ENCODE measurements at regions not wholly inside any gene's neighbourhood (a gene's known extent, or its start where the extent isn't known, plus 50 kb on each side); places are given as distances from the start of the nearest gene placed in this dataset.

DNA sequence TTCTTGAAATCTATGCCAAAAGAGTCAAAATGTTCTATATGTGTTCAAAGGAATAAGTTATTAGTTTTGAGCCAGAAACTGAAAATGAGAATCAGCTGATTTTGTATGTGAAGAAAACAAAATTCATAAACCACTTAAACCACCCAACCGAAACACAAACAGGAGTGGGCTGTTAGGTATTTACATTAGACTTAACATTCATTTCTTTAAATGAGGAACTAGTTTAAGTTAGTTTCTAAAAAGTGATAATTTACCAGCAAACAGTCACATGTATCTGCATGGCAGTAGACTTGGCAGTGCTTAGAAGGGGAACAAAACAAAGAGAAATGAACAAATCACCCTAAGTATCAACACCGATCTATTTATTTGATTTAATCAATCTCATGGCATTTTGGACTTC is 128.0 kb downstream of the GMNC start:
- H3K9me3 ChIP-seq (ENCODE audit: control insufficient read depth, insufficient read depth, low read depth, low read length), result no peaks in the 10 kb centered on the region
- H2AFZ ChIP-seq (ENCODE audit: low read length), result no peak overlapping the region
- H3K4me1 ChIP-seq (ENCODE audit: control insufficient read depth, extremely low read depth, insufficient read depth, low read length), result no peaks in the 10 kb centered on the region
- TF ChIP-seq EZH2 (IDR thresholded peaks at IDR 0.05; ENCODE audit: low read length, missing control alignments), result no peak
- TF ChIP-seq, protein P1, sequence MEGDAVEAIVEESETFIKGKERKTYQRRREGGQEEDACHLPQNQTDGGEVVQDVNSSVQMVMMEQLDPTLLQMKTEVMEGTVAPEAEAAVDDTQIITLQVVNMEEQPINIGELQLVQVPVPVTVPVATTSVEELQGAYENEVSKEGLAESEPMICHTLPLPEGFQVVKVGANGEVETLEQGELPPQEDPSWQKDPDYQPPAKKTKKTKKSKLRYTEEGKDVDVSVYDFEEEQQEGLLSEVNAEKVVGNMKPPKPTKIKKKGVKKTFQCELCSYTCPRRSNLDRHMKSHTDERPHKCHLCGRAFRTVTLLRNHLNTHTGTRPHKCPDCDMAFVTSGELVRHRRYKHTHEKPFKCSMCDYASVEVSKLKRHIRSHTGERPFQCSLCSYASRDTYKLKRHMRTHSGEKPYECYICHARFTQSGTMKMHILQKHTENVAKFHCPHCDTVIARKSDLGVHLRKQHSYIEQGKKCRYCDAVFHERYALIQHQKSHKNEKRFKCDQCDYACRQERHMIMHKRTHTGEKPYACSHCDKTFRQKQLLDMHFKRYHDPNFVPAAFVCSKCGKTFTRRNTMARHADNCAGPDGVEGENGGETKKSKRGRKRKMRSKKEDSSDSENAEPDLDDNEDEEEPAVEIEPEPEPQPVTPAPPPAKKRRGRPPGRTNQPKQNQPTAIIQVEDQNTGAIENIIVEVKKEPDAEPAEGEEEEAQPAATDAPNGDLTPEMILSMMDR (conservative IDR thresholded peaks at IDR 0.05 in 1 of 2, IDR thresholded peaks at IDR 0.05 in 1 of 2; ENCODE audit: low read depth in 1 of 2, low read length in 2 of 2), result no peak
- H3K9ac ChIP-seq (ENCODE audit: insufficient read depth, low read length), result no peak overlapping the region
- H3K4me3 ChIP-seq (replicated peaks in 1 of 4; ENCODE audit: control extremely low read depth in 1 of 4, insufficient read depth in 1 of 4, low read depth in 3 of 4, low read length in 4 of 4), result no peak overlapping the region
- no peaks in the 10 kb centered on the region for H3K27me3 ChIP-seq (ENCODE audit: control insufficient read depth, insufficient read depth, low read length)
- H4K20me1 ChIP-seq (ENCODE audit: control insufficient read depth, extremely low read depth, insufficient read depth, low read length), result no peaks in the 10 kb centered on the region
- no peak overlapping the region for H3K4me2 ChIP-seq (ENCODE audit: extremely low read depth, insufficient read depth, low read length)
- no peaks in the 10 kb centered on the region for H3K36me3 ChIP-seq (ENCODE audit: control insufficient read depth, insufficient read depth, low read length)
- no peak for DNase-seq (ENCODE audit: low read depth in 2 of 2)
- no peak overlapping the region for H3K27ac ChIP-seq (ENCODE audit: insufficient read depth, low read length)
- no peaks in the 10 kb centered on the region for H3K79me2 ChIP-seq (ENCODE audit: control insufficient read depth, insufficient read depth, low read length)

DNA sequence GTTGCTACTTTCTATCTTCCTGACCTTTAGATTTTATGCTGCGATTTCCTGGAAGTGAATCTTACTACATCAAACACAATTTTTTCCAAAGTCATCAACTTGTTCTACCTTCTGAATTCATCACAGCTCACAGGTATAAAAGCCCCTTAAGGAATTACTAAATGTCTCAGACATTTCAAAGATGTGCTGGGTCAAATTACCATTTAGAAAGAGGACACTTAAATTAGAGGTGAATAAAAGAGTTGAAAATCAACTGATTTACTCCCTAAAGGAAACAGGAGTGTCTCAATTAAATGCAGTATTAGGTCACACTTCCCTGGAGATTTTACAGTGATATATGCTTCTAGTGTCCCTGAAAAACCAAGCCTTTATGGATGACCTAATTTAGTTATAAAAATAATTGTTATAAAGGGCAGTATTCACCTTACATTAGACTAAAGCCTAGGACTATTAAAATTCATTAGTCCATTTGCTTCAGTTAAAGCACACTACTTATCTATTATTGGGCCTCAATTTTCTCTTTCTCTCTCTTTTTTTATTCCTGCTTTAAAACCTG is 128.8 kb downstream of the GMNC start:
- H3K9ac ChIP-seq (ENCODE audit: insufficient read depth, low read length), result no peak overlapping the region
- H3K27ac ChIP-seq (ENCODE audit: insufficient read depth, low read length), result no peak overlapping the region
- H4K20me1 ChIP-seq (ENCODE audit: control insufficient read depth, extremely low read depth, insufficient read depth, low read length), result no peaks in the 10 kb centered on the region
- no peak overlapping the region for H2AFZ ChIP-seq (ENCODE audit: low read length)
- DNase-seq (ENCODE audit: low read depth in 2 of 2), result no peak
- H3K4me2 ChIP-seq (ENCODE audit: extremely low read depth, insufficient read depth, low read length), result no peak overlapping the region
- no peaks in the 10 kb centered on the region for H3K36me3 ChIP-seq (ENCODE audit: control insufficient read depth, insufficient read depth, low read length)
- H3K79me2 ChIP-seq (ENCODE audit: control insufficient read depth, insufficient read depth, low read length), result no peaks in the 10 kb centered on the region
- no peaks in the 10 kb centered on the region for H3K27me3 ChIP-seq (ENCODE audit: control insufficient read depth, insufficient read depth, low read length)
- H3K4me1 ChIP-seq (ENCODE audit: control insufficient read depth, extremely low read depth, insufficient read depth, low read length), result no peaks in the 10 kb centered on the region
- H3K9me3 ChIP-seq (ENCODE audit: control insufficient read depth, insufficient read depth, low read depth, low read length), result no peaks in the 10 kb centered on the region
- TF ChIP-seq EZH2 (IDR thresholded peaks at IDR 0.05; ENCODE audit: low read length, missing control alignments), result no peak
- TF ChIP-seq, protein P1 (conservative IDR thresholded peaks at IDR 0.05 in 1 of 2, IDR thresholded peaks at IDR 0.05 in 1 of 2; ENCODE audit: low read depth in 1 of 2, low read length in 2 of 2), result no peak
- no peak overlapping the region for H3K4me3 ChIP-seq (replicated peaks in 1 of 4; ENCODE audit: control extremely low read depth in 1 of 4, insufficient read depth in 1 of 4, low read depth in 3 of 4, low read length in 4 of 4)

DNA sequence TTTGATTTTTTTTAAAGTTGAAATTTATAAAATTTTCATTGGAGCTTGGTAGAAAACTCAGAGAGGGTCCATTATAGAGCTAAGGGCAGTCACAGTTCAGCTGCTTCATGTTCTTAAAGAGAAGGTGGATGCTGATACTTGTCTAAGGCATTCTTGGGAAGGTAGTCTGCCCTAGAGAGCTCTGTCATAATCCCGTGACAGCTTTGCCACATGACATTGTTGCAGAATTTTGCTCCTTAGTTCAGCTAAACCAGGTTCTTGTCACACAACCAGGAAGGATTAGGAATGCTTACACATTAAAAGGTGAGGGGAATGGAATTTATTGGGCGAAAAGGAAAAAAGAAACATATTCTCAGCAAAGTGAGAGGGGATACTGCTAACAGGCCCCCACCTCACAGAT is 130.9 kb downstream of the GMNC start:
- TF ChIP-seq, protein P1 (conservative IDR thresholded peaks at IDR 0.05 in 1 of 2, IDR thresholded peaks at IDR 0.05 in 1 of 2; ENCODE audit: low read depth in 1 of 2, low read length in 2 of 2), result no peak
- no peak for TF ChIP-seq EZH2 (IDR thresholded peaks at IDR 0.05; ENCODE audit: low read length, missing control alignments)
- H3K9me3 ChIP-seq (ENCODE audit: control insufficient read depth, insufficient read depth, low read depth, low read length), result no peaks in the 10 kb centered on the region
- H3K9ac ChIP-seq (ENCODE audit: insufficient read depth, low read length), result no peak overlapping the region
- H3K36me3 ChIP-seq (ENCODE audit: control insufficient read depth, insufficient read depth, low read length), result no peaks in the 10 kb centered on the region
- H3K27me3 ChIP-seq (ENCODE audit: control insufficient read depth, insufficient read depth, low read length), result no peaks in the 10 kb centered on the region
- H3K79me2 ChIP-seq (ENCODE audit: control insufficient read depth, insufficient read depth, low read length), result no peaks in the 10 kb centered on the region
- no peak overlapping the region for H3K27ac ChIP-seq (ENCODE audit: insufficient read depth, low read length)
- DNase-seq (ENCODE audit: low read depth in 2 of 2), result no peak
- H4K20me1 ChIP-seq (ENCODE audit: control insufficient read depth, extremely low read depth, insufficient read depth, low read length), result no peaks in the 10 kb centered on the region
- no peaks in the 10 kb centered on the region for H3K4me1 ChIP-seq (ENCODE audit: control insufficient read depth, extremely low read depth, insufficient read depth, low read length)
- H3K4me3 ChIP-seq (replicated peaks in 1 of 4; ENCODE audit: control extremely low read depth in 1 of 4, insufficient read depth in 1 of 4, low read depth in 3 of 4, low read length in 4 of 4), result no peak overlapping the region
- H2AFZ ChIP-seq (ENCODE audit: low read length), result no peak overlapping the region
- H3K4me2 ChIP-seq (ENCODE audit: extremely low read depth, insufficient read depth, low read length), result no peak overlapping the region

Measured in fibroblast of lung (primary cell).